WTC11 (cell line): ENCODE measurements at regions not wholly inside any gene's neighbourhood (a gene's known extent, or its start where the extent isn't known, plus 50 kb on each side); places are given as distances from the start of the nearest gene placed in this dataset.
A peak's percentile ranks its signal among the peaks of the same experiment; 100 is the strongest.

ENCODE experiments used
- ATAC-seq: fragments of 200-7000 bp; cut with Tn5 transposase; 2 replicates; pipeline ENCODE4 v1.10.0; 2021; ENCODE audit warnings: mild to moderate bottlenecking, moderate library complexity
- CTCF ChIA-PET: fragments of 300-600 bp; sonication (Branson Sonifier 250); formaldehyde crosslinking; loops from one replicate; lab custom pipeline; 2021; ENCODE audit warnings: antibody characterized with exemption; lab: Charles Lee
- POLR2A ChIA-PET: fragments of 350-600 bp; sonication (Branson Sonifier 250); formaldehyde crosslinking; loops from one replicate; lab custom pipeline; 2021; ENCODE audit warnings: antibody characterized with exemption; lab: Charles Lee
- DNase-seq: peaks from one replicate; pipeline ENCODE4 v3.0.0; 2021; ENCODE audit warnings: low spot score
- H3K27ac Mint-ChIP-seq: 2 replicates; pipeline ENCODE4 v1.8.0; 2021; ENCODE audit warnings: mixed read lengths
- H3K27me3 Mint-ChIP-seq: 2 replicates; pipeline ENCODE4 v1.8.0; 2021; ENCODE audit warnings: low read depth, mild to moderate bottlenecking, moderate library complexity, mixed read lengths
- H3K36me3 Mint-ChIP-seq: 2 replicates; pipeline ENCODE4 v1.8.0; 2021; ENCODE audit warnings: mixed read lengths
- H3K4me1 Mint-ChIP-seq: 2 replicates; pipeline ENCODE4 v1.8.0; 2022; ENCODE audit warnings: mixed read lengths
- H3K4me3 Mint-ChIP-seq: 2 replicates; pipeline ENCODE4 v1.8.0; 2021; ENCODE audit warnings: mild to moderate bottlenecking, moderate library complexity, mixed read lengths
- H3K9me3 Mint-ChIP-seq: 2 replicates; pipeline ENCODE4 v1.8.0; 2021; ENCODE audit warnings: mixed read lengths
- KAT7 ChIP-seq: sonication (generic); formaldehyde crosslinking; IDR thresholded peaks from 2 replicates; pipeline ENCODE4 v1.8.1; 2023; ENCODE audit warnings: missing genetic modification reagents, mild to moderate bottlenecking, borderline replicate concordance
- MXD4 ChIP-seq: fragments of 250-450 bp; sonication (Bioruptor Pico); IDR thresholded peaks from 2 replicates; pipeline ENCODE4 v1.8.0; 2021; ENCODE audit warnings: mild to moderate bottlenecking, moderate library complexity, borderline replicate concordance
- STAT6 ChIP-seq: sonication (generic); formaldehyde crosslinking; conservative IDR thresholded peaks from 2 replicates; pipeline ENCODE4 v1.8.1; 2023; ENCODE audit warnings: mild to moderate bottlenecking, low read depth, missing genetic modification reagents, moderate library complexity
- TEAD1 ChIP-seq: sonication (generic); formaldehyde crosslinking; IDR thresholded peaks from 2 replicates; pipeline ENCODE4 v1.8.0; 2022; ENCODE audit warnings: mild to moderate bottlenecking, missing genetic modification reagents
- TEAD4 ChIP-seq: sonication (generic); formaldehyde crosslinking; IDR thresholded peaks from 2 replicates; pipeline ENCODE4 v1.8.0; 2022; ENCODE audit warnings: mild to moderate bottlenecking, missing genetic modification reagents
- ZNF232 ChIP-seq: sonication (generic); formaldehyde crosslinking; IDR thresholded peaks from 2 replicates; pipeline ENCODE4 v1.8.0; 2022; ENCODE audit warnings: mild to moderate bottlenecking, missing genetic modification reagents
- TF ChIP-seq, protein P1 (sequence below): sonication (generic); formaldehyde crosslinking; IDR thresholded peaks from 2 replicates; pipeline ENCODE4 v1.8.1; 2022; ENCODE audit warnings: mild to moderate bottlenecking, missing genetic modification reagents, moderate library complexity, borderline replicate concordance
- TF ChIP-seq, protein P2 (sequence below): sonication (generic); formaldehyde crosslinking; IDR thresholded peaks from 2 replicates; pipeline ENCODE4 v1.8.0; 2022; ENCODE audit warnings: missing genetic modification reagents
- TF ChIP-seq, protein P3 (sequence below): sonication (generic); formaldehyde crosslinking; IDR thresholded peaks from 2 replicates; pipeline ENCODE4 v1.8.1; 2022; ENCODE audit warnings: low read depth, mild to moderate bottlenecking, moderate library complexity, missing genetic modification reagents, borderline replicate concordance
- TF ChIP-seq, protein P4 (sequence below): sonication (generic); formaldehyde crosslinking; IDR thresholded peaks from 2 replicates; pipeline ENCODE4 v1.8.1; 2023; ENCODE audit warnings: mild to moderate bottlenecking, missing genetic modification reagents

- POLR2A ChIA-PET, result no interaction called here
- Mint-ChIP-seq H3K9me3 (peaks cover 40% of the 10 kb centered on the region), H3K27me3 (peaks cover 2% of the 10 kb centered on the region; the same call in 1 of the 2 replicates), H3K27ac (no peak overlapping the region), H3K36me3 (no peaks in the 10 kb centered on the region; the same call in 1 of the 2 replicates)
- DNase-seq, result peak; percentile 12
- CTCF ChIA-PET, result no interaction called here
- TF ChIP-seq STAT6 (CRISPR knock-in tag) (no peak), TEAD1 (CRISPR knock-in tag) (no peak), KAT7 (CRISPR knock-in tag) (no peak), TEAD4 (CRISPR knock-in tag) (no peak), MXD4 (CRISPR knock-in tag) (no peak)
- TF ChIP-seq, protein P1, sequence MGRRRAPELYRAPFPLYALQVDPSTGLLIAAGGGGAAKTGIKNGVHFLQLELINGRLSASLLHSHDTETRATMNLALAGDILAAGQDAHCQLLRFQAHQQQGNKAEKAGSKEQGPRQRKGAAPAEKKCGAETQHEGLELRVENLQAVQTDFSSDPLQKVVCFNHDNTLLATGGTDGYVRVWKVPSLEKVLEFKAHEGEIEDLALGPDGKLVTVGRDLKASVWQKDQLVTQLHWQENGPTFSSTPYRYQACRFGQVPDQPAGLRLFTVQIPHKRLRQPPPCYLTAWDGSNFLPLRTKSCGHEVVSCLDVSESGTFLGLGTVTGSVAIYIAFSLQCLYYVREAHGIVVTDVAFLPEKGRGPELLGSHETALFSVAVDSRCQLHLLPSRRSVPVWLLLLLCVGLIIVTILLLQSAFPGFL (CRISPR knock-in tag), result no peak
- TF ChIP-seq, protein P2, sequence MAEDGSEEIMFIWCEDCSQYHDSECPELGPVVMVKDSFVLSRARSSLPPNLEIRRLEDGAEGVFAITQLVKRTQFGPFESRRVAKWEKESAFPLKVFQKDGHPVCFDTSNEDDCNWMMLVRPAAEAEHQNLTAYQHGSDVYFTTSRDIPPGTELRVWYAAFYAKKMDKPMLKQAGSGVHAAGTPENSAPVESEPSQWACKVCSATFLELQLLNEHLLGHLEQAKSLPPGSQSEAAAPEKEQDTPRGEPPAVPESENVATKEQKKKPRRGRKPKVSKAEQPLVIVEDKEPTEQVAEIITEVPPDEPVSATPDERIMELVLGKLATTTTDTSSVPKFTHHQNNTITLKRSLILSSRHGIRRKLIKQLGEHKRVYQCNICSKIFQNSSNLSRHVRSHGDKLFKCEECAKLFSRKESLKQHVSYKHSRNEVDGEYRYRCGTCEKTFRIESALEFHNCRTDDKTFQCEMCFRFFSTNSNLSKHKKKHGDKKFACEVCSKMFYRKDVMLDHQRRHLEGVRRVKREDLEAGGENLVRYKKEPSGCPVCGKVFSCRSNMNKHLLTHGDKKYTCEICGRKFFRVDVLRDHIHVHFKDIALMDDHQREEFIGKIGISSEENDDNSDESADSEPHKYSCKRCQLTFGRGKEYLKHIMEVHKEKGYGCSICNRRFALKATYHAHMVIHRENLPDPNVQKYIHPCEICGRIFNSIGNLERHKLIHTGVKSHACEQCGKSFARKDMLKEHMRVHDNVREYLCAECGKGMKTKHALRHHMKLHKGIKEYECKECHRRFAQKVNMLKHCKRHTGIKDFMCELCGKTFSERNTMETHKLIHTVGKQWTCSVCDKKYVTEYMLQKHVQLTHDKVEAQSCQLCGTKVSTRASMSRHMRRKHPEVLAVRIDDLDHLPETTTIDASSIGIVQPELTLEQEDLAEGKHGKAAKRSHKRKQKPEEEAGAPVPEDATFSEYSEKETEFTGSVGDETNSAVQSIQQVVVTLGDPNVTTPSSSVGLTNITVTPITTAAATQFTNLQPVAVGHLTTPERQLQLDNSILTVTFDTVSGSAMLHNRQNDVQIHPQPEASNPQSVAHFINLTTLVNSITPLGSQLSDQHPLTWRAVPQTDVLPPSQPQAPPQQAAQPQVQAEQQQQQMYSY (CRISPR knock-in tag), result no peak
- TF ChIP-seq, protein P3, sequence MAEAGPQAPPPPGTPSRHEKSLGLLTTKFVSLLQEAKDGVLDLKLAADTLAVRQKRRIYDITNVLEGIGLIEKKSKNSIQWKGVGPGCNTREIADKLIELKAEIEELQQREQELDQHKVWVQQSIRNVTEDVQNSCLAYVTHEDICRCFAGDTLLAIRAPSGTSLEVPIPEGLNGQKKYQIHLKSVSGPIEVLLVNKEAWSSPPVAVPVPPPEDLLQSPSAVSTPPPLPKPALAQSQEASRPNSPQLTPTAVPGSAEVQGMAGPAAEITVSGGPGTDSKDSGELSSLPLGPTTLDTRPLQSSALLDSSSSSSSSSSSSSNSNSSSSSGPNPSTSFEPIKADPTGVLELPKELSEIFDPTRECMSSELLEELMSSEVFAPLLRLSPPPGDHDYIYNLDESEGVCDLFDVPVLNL (CRISPR knock-in tag), result no peak
- TF ChIP-seq, all 79 proteins: peak for 0
- Mint-ChIP-seq H3K4me1 (no peaks in the 10 kb centered on the region), H3K4me3 (no peak overlapping the region)
- 0 out of 2 replicates have a peak, but pooled peaks have one; percentile 26 for ATAC-seq
Measured at GRCh38 chr14:66143387-66144112, 342.6 kb upstream of the CCDC196 start.

- Mint-ChIP-seq H3K9me3 (peaks cover 24% of the 10 kb centered on the region), H3K27me3 (no peaks in the 10 kb centered on the region; the same call in 1 of the 2 replicates), H3K27ac (no peak overlapping the region; the same call in 1 of the 2 replicates), H3K4me1 (no peaks in the 10 kb centered on the region), H3K36me3 (no peaks in the 10 kb centered on the region), H3K4me3 (no peak overlapping the region)
- ATAC-seq (no peak), DNase-seq (no peak)
- ChIA-PET CTCF (no interaction called here), POLR2A (interaction anchor here (0.6 kb wide), 1 partner anchor 746 kb away, joined by 3 read pairs; no protein-coding TSS in a partner anchor)
- no peak for TF ChIP-seq ZNF232
- TF ChIP-seq, protein P4, sequence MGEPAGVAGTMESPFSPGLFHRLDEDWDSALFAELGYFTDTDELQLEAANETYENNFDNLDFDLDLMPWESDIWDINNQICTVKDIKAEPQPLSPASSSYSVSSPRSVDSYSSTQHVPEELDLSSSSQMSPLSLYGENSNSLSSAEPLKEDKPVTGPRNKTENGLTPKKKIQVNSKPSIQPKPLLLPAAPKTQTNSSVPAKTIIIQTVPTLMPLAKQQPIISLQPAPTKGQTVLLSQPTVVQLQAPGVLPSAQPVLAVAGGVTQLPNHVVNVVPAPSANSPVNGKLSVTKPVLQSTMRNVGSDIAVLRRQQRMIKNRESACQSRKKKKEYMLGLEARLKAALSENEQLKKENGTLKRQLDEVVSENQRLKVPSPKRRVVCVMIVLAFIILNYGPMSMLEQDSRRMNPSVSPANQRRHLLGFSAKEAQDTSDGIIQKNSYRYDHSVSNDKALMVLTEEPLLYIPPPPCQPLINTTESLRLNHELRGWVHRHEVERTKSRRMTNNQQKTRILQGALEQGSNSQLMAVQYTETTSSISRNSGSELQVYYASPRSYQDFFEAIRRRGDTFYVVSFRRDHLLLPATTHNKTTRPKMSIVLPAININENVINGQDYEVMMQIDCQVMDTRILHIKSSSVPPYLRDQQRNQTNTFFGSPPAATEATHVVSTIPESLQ (CRISPR knock-in tag), result no peak
Measured at GRCh38 chr14:66152302-66152701, 333.9 kb upstream of the CCDC196 start.
